Glutamatergic neuron (in vitro differentiated cells): ENCODE measurements at regions not wholly inside any gene's neighbourhood (a gene's known extent, or its start where the extent isn't known, plus 50 kb on each side); places are given as distances from the start of the nearest gene placed in this dataset.
A peak's percentile ranks its signal among the peaks of the same experiment; 100 is the strongest.
"Not testable (repeated sequence)": the region's sequence is repeated elsewhere in the genome, so short reads cannot be mapped to it uniquely, and the experiment has no call there.

Experiments used
- DNase-seq: peaks from one replicate; pipeline ENCODE4 v3.0.0; 2022
- H3K27ac Mint-ChIP-seq: one replicate; pipeline ENCODE4 v1.8.0; 2020; ENCODE audit warnings: mild to moderate bottlenecking, mixed read lengths, inconsistent platforms; ENCODE audit not compliant: unreplicated experiment
- H3K27me3 Mint-ChIP-seq: one replicate; pipeline ENCODE4 v1.8.0; 2020; ENCODE audit warnings: mild to moderate bottlenecking, moderate library complexity, mixed read lengths, inconsistent platforms; ENCODE audit not compliant: unreplicated experiment
- H3K36me3 Mint-ChIP-seq: one replicate; pipeline ENCODE4 v1.8.0; 2020; ENCODE audit warnings: mild to moderate bottlenecking, mixed read lengths, inconsistent platforms; ENCODE audit not compliant: unreplicated experiment
- H3K4me1 Mint-ChIP-seq: one replicate; pipeline ENCODE4 v1.8.0; 2020; ENCODE audit warnings: mild to moderate bottlenecking, low read depth, mixed read lengths, inconsistent platforms; ENCODE audit not compliant: unreplicated experiment
- H3K4me3 Mint-ChIP-seq: one replicate; pipeline ENCODE4 v1.8.0; 2020; ENCODE audit warnings: mild to moderate bottlenecking, mixed read lengths, inconsistent platforms; ENCODE audit not compliant: unreplicated experiment
- H3K9me3 Mint-ChIP-seq: one replicate; pipeline ENCODE4 v1.8.0; 2020; ENCODE audit warnings: mild to moderate bottlenecking, moderate library complexity, mixed read lengths, inconsistent platforms; ENCODE audit not compliant: unreplicated experiment
- TF ChIP-seq, protein P1 (sequence below): fragments of 200-600 bp; sonication (generic); IDR thresholded peaks from one replicate; pipeline ENCODE4 v1.5.0; 2021; ENCODE audit not compliant: partially characterized antibody, unreplicated experiment

DNA sequence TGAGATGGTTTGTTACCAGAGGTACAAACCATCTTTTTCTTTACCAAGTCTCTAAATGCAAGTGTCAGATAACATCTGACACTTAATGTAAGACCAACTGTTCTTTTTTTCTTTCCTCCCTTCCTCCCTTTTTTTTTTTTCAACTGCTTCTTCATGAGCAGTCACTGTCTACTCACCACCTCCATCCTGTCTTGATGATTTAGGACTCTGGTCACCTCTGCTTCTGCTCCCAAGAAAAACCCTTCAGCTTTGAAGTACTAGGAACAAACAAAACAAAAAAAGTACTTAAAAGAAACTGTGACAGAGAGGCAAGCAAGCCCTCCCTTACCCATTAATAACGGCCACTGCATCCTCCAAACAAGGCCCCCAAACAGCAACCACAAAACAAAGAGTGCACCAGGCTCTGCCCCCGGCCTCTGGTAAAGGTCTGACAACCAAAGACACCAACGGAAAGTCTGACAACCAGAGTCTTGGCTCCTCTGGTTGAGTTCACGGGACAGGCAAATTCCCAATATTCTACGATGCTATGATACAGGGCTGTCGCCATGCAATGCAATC lies 141.0 kb downstream of the ARL4C start:
- H3K9me3 Mint-ChIP-seq: peaks cover 3% of the 10 kb centered on the region
- no peak for DNase-seq
- H3K4me3 Mint-ChIP-seq: no peak overlapping the region
- TF ChIP-seq, protein P1, sequence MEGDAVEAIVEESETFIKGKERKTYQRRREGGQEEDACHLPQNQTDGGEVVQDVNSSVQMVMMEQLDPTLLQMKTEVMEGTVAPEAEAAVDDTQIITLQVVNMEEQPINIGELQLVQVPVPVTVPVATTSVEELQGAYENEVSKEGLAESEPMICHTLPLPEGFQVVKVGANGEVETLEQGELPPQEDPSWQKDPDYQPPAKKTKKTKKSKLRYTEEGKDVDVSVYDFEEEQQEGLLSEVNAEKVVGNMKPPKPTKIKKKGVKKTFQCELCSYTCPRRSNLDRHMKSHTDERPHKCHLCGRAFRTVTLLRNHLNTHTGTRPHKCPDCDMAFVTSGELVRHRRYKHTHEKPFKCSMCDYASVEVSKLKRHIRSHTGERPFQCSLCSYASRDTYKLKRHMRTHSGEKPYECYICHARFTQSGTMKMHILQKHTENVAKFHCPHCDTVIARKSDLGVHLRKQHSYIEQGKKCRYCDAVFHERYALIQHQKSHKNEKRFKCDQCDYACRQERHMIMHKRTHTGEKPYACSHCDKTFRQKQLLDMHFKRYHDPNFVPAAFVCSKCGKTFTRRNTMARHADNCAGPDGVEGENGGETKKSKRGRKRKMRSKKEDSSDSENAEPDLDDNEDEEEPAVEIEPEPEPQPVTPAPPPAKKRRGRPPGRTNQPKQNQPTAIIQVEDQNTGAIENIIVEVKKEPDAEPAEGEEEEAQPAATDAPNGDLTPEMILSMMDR: no peak
- H3K4me1 Mint-ChIP-seq: peaks cover 14% of the 10 kb centered on the region
- H3K27ac Mint-ChIP-seq: no peak overlapping the region
- H3K27me3 Mint-ChIP-seq: peaks cover 2% of the 10 kb centered on the region
- peaks cover 20% of the 10 kb centered on the region for H3K36me3 Mint-ChIP-seq

DNA sequence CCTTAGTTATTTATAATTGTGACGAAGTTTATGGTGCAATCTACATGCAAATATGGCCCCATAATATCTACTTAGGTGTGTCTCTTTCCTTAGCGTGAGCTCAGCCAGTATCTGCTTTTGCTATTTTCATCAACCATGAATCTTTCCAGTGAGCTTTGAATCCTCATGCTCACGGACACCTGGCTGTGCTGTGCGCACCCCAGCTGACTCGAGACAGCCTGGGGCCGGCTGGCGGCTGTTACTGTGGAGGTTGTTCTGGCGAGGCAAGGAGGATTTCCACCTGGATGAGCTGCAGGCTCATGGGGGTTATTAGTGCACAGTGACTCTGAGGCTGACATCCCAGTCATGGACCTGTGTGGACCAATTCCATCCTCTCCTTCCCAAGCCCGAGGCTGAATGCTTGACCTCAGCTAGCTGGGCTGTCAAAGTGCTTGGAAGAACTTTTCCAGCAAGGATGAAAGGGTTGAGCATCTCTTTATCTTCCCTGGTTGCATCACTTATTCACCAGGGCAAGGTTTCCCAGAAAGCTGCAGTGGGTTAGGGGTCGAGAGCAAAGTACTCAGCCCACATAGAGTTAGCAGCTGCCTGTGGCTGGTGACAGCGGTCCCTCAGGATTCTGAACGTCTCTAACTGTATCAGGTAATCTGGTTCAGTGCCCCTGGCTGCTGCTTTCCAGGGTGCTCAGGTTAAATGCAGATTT lies 141.7 kb downstream of the ARL4C start:
- Mint-ChIP-seq H3K4me3 (no peak overlapping the region), H3K9me3 (peaks cover 3% of the 10 kb centered on the region), H3K36me3 (peaks cover 20% of the 10 kb centered on the region), H3K27ac (no peak overlapping the region), H3K27me3 (peaks cover 2% of the 10 kb centered on the region), H3K4me1 (peaks cover 14% of the 10 kb centered on the region)
- peak; percentile 36 for DNase-seq
- TF ChIP-seq, protein P1: no peak

DNA sequence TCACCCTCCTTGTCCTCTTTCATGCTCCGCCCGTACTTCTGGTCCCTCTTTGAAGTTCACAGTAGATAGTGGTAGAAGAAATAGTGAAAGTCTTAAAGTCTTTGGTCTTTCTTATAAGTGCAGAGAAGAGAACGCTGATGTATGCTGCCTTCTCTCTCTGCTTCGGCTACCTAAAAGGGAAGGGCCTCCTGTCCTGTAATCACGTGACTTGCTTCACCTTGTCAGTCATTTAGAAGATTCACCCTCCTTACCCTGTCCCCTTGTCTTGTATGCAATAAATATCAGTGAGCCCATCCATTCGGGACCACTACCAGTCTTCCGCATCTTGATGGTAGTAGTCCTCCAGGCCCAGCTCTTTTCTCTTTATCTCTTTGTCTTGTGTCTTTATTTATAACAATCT lies 144.6 kb downstream of the ARL4C start:
- Mint-ChIP-seq H3K36me3 (peaks cover 11% of the 10 kb centered on the region), H3K4me3 (no peak overlapping the region), H3K4me1 (peaks cover 14% of the 10 kb centered on the region), H3K27me3 (peaks cover 2% of the 10 kb centered on the region), H3K27ac (no peak overlapping the region), H3K9me3 (peaks cover 3% of the 10 kb centered on the region)
- no peak for DNase-seq
- TF ChIP-seq, protein P1: no peak

DNA sequence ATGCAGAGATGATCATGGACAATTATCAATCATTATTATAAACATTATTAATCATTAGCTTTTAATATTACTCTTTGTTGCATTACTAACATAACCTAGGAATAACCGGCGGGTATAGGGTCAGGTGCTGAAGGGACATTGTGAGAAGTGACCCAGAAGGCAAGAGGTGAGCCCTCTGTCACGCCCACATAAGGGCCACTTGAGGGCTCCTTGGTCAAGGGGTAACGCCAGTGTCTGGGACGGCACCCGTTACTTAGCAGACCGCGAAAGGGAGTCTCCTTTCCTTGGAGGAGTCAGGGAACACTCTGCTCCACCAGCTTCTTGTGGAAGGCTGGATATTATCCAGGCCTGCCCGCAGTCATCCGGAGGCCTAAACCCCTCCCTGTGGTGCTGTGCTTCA lies 145.0 kb downstream of the ARL4C start:
- peaks cover 14% of the 10 kb centered on the region for H3K4me1 Mint-ChIP-seq
- DNase-seq: not testable (repeated sequence)

DNA sequence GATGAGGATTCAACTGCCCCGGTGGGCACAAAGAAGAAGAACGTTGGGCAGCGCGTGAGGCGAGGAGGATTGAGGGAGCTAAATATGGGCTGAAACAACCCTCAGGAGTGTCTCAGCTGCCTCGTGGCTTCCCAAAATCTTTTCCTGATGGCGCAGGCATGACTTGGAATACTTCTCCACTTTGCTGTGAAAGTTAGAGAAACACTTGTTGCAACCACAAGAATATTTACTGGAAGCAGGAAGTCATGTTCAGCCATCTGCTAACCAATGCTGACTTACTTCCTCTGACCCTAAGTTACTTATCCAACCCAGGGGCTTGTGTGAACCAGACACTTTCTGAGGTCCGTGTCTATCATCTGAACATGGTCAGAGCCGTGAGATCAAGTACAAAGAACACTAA lies 148.8 kb downstream of the ARL4C start:
- H3K27ac Mint-ChIP-seq: no peak overlapping the region
- no peak for DNase-seq
- no peak overlapping the region for H3K4me3 Mint-ChIP-seq
- peaks cover 9% of the 10 kb centered on the region for H3K36me3 Mint-ChIP-seq
- TF ChIP-seq, protein P1: no peak
- H3K27me3 Mint-ChIP-seq: peaks cover 1% of the 10 kb centered on the region
- H3K4me1 Mint-ChIP-seq: peaks cover 7% of the 10 kb centered on the region
- H3K9me3 Mint-ChIP-seq: no peaks in the 10 kb centered on the region

More for the DNA sequence above, 145.0 kb downstream of the ARL4C start:
- H3K27me3 Mint-ChIP-seq, H3K27ac Mint-ChIP-seq, H3K9me3 Mint-ChIP-seq, H3K4me3 Mint-ChIP-seq: not testable (repeated sequence)
- peaks cover 11% of the 10 kb centered on the region for H3K36me3 Mint-ChIP-seq
